ENCODE measurements at regions not wholly inside any gene's neighbourhood (a gene's known extent, or its start where the extent isn't known, plus 50 kb on each side); places are given as distances from the start of the nearest gene placed in this dataset.

GRCh38 chr9:108445431-108446071 is 410.2 kb downstream of the ACTL7B start (continued):
- TF ChIP-seq ZNF362 (CRISPR knock-in tag; IDR thresholded peaks at IDR 0.05; ENCODE audit: borderline replicate concordance) (no peak), HMGA1 (CRISPR knock-in tag; conservative IDR thresholded peaks at IDR 0.05) (no peak), HOXA7 (CRISPR knock-in tag; IDR thresholded peaks at IDR 0.05) (no peak), SNAI1 (CRISPR knock-in tag; IDR thresholded peaks at IDR 0.05; ENCODE audit: borderline replicate concordance) (no peak), AHR (CRISPR knock-in tag; IDR thresholded peaks at IDR 0.05) (no peak), ZNF788 (CRISPR knock-in tag; IDR thresholded peaks at IDR 0.05; ENCODE audit: borderline replicate concordance) (peak; percentile 47; the same call in 1 of the 2 replicates), HIVEP1 (CRISPR knock-in tag; IDR thresholded peaks at IDR 0.05) (no peak), PBX2 (CRISPR knock-in tag; IDR thresholded peaks at IDR 0.05) (no peak), NFE2 (CRISPR knock-in tag; IDR thresholded peaks at IDR 0.05) (no peak), ZSCAN31 (CRISPR knock-in tag; IDR thresholded peaks at IDR 0.05; ENCODE audit: low read depth) (no peak)
- TF ChIP-seq, protein P1, sequence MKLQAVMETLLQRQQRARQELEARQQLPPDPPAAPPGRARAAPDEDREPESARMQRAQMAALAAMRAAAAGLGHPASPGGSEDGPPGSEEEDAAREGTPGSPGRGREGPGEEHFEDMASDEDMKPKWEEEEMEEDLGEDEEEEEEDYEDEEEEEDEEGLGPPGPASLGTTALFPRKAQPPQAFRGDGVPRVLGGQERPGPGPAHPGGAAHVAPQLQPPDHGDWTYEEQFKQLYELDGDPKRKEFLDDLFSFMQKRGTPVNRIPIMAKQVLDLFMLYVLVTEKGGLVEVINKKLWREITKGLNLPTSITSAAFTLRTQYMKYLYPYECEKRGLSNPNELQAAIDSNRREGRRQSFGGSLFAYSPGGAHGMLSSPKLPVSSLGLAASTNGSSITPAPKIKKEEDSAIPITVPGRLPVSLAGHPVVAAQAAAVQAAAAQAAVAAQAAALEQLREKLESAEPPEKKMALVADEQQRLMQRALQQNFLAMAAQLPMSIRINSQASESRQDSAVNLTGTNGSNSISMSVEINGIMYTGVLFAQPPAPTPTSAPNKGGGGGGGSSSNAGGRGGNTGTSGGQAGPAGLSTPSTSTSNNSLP (IDR thresholded peaks at IDR 0.05; ENCODE audit: low read depth, low read length): 0 out of 2 replicates have a peak, but pooled peaks have one; percentile 54
- TF ChIP-seq, protein P2, sequence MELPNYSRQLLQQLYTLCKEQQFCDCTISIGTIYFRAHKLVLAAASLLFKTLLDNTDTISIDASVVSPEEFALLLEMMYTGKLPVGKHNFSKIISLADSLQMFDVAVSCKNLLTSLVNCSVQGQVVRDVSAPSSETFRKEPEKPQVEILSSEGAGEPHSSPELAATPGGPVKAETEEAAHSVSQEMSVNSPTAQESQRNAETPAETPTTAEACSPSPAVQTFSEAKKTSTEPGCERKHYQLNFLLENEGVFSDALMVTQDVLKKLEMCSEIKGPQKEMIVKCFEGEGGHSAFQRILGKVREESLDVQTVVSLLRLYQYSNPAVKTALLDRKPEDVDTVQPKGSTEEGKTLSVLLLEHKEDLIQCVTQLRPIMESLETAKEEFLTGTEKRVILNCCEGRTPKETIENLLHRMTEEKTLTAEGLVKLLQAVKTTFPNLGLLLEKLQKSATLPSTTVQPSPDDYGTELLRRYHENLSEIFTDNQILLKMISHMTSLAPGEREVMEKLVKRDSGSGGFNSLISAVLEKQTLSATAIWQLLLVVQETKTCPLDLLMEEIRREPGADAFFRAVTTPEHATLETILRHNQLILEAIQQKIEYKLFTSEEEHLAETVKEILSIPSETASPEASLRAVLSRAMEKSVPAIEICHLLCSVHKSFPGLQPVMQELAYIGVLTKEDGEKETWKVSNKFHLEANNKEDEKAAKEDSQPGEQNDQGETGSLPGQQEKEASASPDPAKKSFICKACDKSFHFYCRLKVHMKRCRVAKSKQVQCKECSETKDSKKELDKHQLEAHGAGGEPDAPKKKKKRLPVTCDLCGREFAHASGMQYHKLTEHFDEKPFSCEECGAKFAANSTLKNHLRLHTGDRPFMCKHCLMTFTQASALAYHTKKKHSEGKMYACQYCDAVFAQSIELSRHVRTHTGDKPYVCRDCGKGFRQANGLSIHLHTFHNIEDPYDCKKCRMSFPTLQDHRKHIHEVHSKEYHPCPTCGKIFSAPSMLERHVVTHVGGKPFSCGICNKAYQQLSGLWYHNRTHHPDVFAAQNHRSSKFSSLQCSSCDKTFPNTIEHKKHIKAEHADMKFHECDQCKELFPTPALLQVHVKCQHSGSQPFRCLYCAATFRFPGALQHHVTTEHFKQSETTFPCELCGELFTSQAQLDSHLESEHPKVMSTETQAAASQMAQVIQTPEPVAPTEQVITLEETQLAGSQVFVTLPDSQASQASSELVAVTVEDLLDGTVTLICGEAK (IDR thresholded peaks at IDR 0.05): no peak
- TF ChIP-seq, protein P2 (CRISPR knock-in tag; IDR thresholded peaks at IDR 0.05): no peak; the same call in 1 of the 2 replicates

All from HepG2 (cell line).